ENCODE measurements at regions not wholly inside any gene's neighbourhood (a gene's known extent, or its start where the extent isn't known, plus 50 kb on each side); places are given as distances from the start of the nearest gene placed in this dataset.
"Not testable (repeated sequence)": the region's sequence is repeated elsewhere in the genome, so short reads cannot be mapped to it uniquely, and the experiment has no call there.

GRCh38 chrX:9377216-9377615 lies 87.6 kb upstream of the TBL1X start:
- FAIRE-seq; DNase-seq (ENCODE audit: low spot score): not testable (repeated sequence)

GRCh38 chrX:9378980-9379696 lies 85.7 kb upstream of the TBL1X start:
- DNase-seq (ENCODE audit: low spot score): no peak
- FAIRE-seq: no peak

GRCh38 chrX:9379697-9380551 lies 84.9 kb upstream of the TBL1X start:
- DNase-seq (ENCODE audit: low spot score) (no peak), FAIRE-seq (no peak)

- FAIRE-seq: no peak
Measured at GRCh38 chrX:9383655-9384054, 81.2 kb upstream of the TBL1X start.

DNA sequence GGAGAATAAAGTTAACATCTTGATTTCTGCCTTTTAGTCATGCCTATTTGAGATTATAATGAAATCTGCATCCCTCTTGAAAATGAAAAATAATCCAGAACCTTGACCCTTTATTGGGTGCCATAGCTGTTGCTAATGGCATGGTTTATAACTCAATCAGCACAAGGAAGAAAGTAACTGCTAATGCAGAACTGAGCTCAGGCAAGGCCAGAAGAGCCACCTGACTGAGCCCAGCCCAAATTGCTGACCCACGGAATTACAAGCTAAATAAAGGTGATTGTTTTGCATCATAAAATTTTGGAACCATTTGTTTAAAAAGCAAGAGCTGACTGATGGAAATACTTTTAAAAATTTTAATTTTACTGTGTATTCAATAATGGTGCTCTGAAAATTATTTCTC lies 76.4 kb upstream of the TBL1X start:
- no peak for FAIRE-seq
- no peak for DNase-seq (ENCODE audit: low spot score)

More at GRCh38 chrX:9383655-9384054, 81.2 kb upstream of the TBL1X start:
- no peak for DNase-seq (ENCODE audit: low spot score)

DNA sequence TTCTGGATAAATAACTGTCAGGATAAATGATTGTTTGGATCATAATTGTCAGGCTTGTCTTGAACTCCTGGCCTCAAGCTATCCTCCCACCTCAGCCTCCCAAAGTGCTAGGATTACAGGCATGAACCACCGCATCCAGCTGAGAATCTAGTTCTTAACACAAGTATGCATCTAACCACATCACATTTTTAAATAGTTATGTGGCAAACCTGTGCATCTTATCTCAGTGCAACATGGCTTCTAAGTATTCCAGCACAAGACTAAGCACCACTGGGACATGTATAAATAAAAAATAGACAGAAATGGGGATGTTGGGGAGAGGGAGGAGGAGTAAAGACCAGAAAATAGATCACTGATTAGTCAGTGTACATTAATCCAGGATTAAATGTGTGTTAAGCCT lies 74.7 kb upstream of the TBL1X start:
- DNase-seq (ENCODE audit: low spot score) (no peak), FAIRE-seq (no peak)

DNA sequence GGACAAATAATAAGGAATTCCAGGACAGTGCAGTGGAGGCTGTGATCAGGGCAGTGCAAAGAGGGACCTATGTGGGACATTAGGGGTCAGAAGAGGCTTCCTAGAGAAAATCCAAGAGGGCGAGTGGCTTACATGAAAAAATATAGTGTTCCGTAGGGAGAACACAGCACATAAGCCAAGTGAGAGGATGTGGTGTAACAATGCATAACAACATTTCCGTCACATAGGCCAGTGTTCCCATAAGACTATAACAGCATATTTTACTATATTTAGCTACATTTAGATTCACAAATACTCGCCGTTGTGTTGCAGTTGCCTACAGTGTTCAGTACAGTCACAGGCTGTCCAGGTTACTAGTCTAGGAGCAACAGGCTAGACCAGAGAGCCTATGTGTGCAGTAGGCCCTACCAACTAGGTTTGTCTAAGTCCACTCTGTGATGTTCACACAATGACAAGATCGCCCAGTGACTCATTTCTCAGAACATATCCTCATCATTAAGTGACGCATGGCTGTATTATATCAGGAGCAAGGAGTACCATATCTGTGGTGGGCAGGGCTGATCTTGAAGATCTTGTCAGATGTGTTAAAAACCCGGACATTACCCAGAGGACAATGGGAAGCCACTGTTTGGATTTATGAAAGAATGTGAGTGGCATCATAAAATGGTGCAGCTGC lies 74.0 kb upstream of the TBL1X start:
- DNase-seq (ENCODE audit: low spot score) (no peak), FAIRE-seq (no peak)

GRCh38 chrX:9392445-9392844 lies 72.4 kb upstream of the TBL1X start:
- DNase-seq (ENCODE audit: low spot score): no peak

DNA sequence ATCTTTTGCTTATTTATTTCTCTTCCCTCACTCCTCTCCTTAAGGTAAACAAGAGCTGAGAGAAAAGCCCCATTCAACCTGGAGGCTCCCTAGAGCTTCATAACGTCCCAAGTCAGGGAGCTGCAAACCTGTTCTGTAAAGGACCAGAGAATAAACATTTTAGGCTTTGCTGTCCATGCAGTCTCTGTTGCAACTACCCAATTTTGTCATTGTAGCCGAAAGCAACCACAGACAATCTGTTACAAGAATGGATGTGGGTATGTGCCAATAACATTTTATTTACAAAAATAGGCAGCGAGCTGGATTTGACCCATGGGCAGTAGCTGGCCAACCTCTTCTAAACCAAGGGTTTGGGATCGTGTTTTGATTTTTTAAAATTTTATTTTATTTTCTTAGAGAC lies 71.3 kb upstream of the TBL1X start:
- FAIRE-seq (no peak), DNase-seq (ENCODE audit: low spot score) (no peak)

More at GRCh38 chrX:9392445-9392844, 72.4 kb upstream of the TBL1X start:
- no peak for FAIRE-seq

GRCh38 chrX:9394212-9394611 lies 70.6 kb upstream of the TBL1X start:
- no peak for FAIRE-seq
- DNase-seq (ENCODE audit: low spot score): no peak

DNA sequence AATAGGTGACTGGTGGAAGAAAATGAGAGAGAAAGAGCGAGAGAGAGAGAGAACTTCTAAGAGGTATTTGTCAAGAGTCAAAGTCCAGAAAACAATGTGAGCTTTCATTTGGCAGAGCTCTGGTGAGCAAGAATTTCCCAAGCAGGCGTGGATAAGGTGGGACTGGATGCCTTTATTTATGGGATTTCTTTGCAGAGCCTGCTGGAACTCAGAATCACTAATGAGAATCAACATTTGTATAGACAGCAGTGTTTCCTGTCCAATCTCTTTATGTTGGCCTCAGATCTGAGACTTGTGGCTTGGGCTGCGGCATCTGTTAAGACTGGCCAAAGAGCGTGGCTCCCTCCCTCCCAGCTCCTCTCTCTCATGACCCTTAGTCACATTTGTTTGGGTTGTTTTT lies 67.9 kb upstream of the TBL1X start:
- FAIRE-seq (no peak), DNase-seq (ENCODE audit: low spot score) (no peak)

- FAIRE-seq: no peak
Measured at GRCh38 chrX:9401051-9401450, 63.8 kb upstream of the TBL1X start.

GRCh38 chrX:9403374-9403773 lies 61.5 kb upstream of the TBL1X start:
- FAIRE-seq (no peak), DNase-seq (ENCODE audit: low spot score) (no peak)

More at GRCh38 chrX:9401051-9401450, 63.8 kb upstream of the TBL1X start:
- DNase-seq (ENCODE audit: low spot score): no peak

DNA sequence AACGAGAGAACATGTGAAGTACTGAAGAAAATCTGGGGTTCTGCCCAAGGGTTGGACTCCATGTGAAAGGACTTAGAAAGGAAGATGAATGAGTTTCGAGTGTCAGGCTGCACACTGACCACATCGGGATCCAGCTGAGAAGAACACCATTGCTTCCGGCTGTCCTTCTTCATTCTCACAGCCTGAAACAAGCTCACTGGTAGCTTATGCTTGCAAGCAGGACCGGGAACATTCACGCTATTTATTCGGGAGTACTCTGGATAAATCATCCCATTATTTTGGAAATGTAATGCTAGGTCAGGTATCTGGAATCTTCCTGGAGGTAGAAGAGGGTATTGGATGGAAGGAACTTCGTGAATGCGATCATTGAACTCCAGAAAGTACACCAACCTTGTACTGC lies 59.2 kb upstream of the TBL1X start:
- not testable (repeated sequence) for FAIRE-seq; DNase-seq (ENCODE audit: low spot score)

DNA sequence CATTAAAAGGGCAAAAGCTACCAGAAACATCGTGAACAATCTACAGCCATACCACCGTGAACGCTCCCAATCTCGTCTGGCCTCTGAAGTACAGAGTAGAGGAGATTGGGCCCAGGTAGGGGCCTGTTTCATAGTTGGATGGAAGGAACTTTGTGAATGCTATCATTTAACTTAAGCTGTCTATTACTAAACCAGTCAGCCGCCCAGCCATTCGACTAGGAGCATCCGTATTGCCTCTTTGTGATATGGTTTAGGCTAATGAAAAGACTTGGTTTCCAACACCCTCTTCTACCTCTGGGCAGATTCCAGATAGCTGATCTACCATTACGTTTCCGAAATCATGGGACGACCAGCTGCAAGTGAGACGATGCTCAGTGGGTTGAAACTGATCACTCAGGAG lies 54.0 kb upstream of the TBL1X start:
- not testable (repeated sequence) for DNase-seq (ENCODE audit: low spot score); FAIRE-seq

DNA sequence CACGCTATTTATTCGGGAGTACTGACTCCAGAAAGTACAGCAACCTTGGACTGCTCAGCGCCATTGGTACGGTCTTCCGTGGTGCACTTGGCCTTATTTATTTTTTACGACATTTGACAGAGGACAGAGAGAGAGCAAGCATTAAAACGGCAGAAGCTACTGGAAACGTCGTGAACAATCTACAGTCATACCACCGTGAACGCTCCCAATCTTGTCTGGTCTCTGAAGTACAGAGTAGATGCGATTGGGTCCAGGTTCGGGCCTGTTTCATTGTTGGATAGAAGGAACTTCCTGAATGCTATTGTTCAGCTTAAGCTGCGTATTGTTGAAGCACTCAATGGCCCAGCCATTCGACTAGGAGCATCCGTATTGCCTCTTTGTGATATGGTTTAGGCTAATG lies 53.2 kb upstream of the TBL1X start:
- not testable (repeated sequence) for FAIRE-seq

DNA sequence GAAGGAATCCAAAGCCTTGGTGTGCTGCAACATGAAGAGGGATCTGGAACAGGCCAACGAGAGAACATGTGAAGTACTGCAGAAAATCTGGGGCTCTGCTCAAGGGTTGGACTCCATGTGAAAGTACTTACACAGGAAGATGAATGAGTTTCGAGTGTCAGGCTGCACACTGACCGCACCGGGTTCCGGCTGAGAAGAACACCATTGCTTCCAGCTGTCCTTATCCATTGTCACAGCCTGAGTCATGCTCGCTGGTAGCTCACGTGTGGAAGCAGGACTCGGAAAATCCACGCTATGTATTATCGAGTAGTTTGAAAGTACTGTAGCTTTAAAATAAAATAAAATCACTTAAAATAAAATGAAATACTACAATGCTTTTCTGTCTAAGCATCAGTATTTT lies 50.4 kb upstream of the TBL1X start:
- FAIRE-seq: no peak

More for the DNA sequence above, 53.2 kb upstream of the TBL1X start:
- not testable (repeated sequence) for DNase-seq (ENCODE audit: low spot score)

More for the DNA sequence above, 50.4 kb upstream of the TBL1X start:
- DNase-seq (ENCODE audit: low spot score): no peak

All from RCC 7860 (cell line).